GM23248 (cell line): ENCODE measurements at regions not wholly inside any gene's neighbourhood (a gene's known extent, or its start where the extent isn't known, plus 50 kb on each side); places are given as distances from the start of the nearest gene placed in this dataset.

ENCODE experiments used
- EZH2 ChIP-seq: fragments of 200-600 bp; sonication (generic); IDR thresholded peaks from 2 replicates; pipeline ENCODE4 v1.6.1; 2018; ENCODE audit warnings: antibody characterized with exemption, mild to moderate bottlenecking; ENCODE audit not compliant: insufficient read depth, poor library complexity, severe bottlenecking
- EZH2phosphoT487 ChIP-seq: fragments of 200-600 bp; sonication (generic); IDR thresholded peaks from 2 replicates; pipeline ENCODE4 v1.6.1; 2018; ENCODE audit warnings: antibody characterized with exemption, moderate library complexity, mild to moderate bottlenecking, low read depth; ENCODE audit not compliant: insufficient read depth

DNA sequence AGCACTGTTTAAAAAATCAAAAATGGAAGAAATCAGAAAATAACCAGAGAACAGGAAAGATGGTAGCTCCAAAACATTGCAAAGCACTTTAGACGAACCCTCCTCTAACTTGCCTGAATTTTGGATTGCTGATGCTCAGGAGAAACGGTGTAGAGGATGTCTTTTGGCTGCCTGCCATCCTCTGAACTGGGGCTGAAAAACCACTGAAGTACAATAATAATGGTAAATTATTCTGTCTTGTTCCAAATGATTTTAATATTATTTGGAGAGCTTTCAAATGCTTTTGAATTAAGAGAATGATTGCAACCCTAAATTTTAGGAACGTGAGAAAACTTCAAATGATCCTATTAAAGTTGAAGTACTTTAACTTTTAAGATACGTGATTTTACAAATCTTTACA lies 167.3 kb upstream of the SLC13A1 start:
- TF ChIP-seq EZH2phosphoT487 (no peak), EZH2 (no peak)
